ENCODE measurements at regions not wholly inside any gene's neighbourhood (a gene's known extent, or its start where the extent isn't known, plus 50 kb on each side); places are given as distances from the start of the nearest gene placed in this dataset.

- Histone ChIP-seq H3K9me3 (ENCODE audit: insufficient read depth, low read depth, low read length) (no peaks in the 10 kb centered on the region), H3K36me3 (ENCODE audit: insufficient read depth, low read length) (no peaks in the 10 kb centered on the region), H3K4me3 (ENCODE audit: low read length, poor library complexity, severe bottlenecking) (no peak overlapping the region), H3K4me2 (ENCODE audit: low read depth, low read length, poor library complexity, severe bottlenecking) (no peak overlapping the region), H3K4me1 (ENCODE audit: insufficient read depth, low read length, poor library complexity, severe bottlenecking) (no peaks in the 10 kb centered on the region), H3K9ac (ENCODE audit: low read depth, low read length, poor library complexity, severe bottlenecking) (no peak overlapping the region), H4K20me1 (ENCODE audit: insufficient read depth, low read length, poor library complexity, severe bottlenecking) (no peaks in the 10 kb centered on the region), H2AFZ (ENCODE audit: low read length) (no peak overlapping the region), H3F3A (ENCODE audit: low read depth) (no peaks in the 10 kb centered on the region), H3K27me3 (ENCODE audit: insufficient read depth, low read length, poor library complexity, severe bottlenecking) (no peaks in the 10 kb centered on the region), H3K79me2 (ENCODE audit: insufficient read depth, low read length) (no peaks in the 10 kb centered on the region), H3K9me2 (replicated peaks; ENCODE audit: low read depth, low read length) (no peaks in the 10 kb centered on the region)
- TF ChIP-seq EZH2phosphoT487 (IDR thresholded peaks at IDR 0.05; ENCODE audit: borderline replicate concordance) = no peak
- TF ChIP-seq, protein P1, sequence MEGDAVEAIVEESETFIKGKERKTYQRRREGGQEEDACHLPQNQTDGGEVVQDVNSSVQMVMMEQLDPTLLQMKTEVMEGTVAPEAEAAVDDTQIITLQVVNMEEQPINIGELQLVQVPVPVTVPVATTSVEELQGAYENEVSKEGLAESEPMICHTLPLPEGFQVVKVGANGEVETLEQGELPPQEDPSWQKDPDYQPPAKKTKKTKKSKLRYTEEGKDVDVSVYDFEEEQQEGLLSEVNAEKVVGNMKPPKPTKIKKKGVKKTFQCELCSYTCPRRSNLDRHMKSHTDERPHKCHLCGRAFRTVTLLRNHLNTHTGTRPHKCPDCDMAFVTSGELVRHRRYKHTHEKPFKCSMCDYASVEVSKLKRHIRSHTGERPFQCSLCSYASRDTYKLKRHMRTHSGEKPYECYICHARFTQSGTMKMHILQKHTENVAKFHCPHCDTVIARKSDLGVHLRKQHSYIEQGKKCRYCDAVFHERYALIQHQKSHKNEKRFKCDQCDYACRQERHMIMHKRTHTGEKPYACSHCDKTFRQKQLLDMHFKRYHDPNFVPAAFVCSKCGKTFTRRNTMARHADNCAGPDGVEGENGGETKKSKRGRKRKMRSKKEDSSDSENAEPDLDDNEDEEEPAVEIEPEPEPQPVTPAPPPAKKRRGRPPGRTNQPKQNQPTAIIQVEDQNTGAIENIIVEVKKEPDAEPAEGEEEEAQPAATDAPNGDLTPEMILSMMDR (conservative IDR thresholded peaks at IDR 0.05; ENCODE audit: low read length) = no peak
Measured at GRCh38 chr5:92371171-92371888, 988.2 kb upstream of the ARRDC3 start.

DNA sequence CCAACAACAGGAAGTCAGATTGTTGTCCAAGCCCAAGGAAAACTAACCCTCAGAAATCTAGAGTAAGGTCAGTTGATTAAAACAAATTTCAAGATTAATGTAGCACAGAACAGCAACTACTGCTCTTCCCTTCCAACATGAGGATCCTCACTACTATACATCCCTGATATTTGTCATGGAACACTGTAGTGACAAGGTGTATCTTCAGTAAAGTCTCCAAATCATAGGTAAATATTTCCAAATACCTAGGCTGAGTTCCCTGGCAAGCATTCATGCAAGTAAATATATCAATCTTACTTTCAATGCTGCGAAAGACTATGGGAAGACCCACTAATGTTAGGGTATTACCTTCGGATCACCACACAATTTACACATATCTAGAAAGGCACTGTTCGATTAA is 986.9 kb upstream of the ARRDC3 start:
- no peaks in the 10 kb centered on the region for H3K9me2 ChIP-seq (replicated peaks; ENCODE audit: low read depth, low read length)
- H4K20me1 ChIP-seq (ENCODE audit: insufficient read depth, low read length, poor library complexity, severe bottlenecking) = no peaks in the 10 kb centered on the region
- H3K4me3 ChIP-seq (ENCODE audit: low read length, poor library complexity, severe bottlenecking) = no peak overlapping the region
- no peaks in the 10 kb centered on the region for H3K79me2 ChIP-seq (ENCODE audit: insufficient read depth, low read length)
- no peak overlapping the region for H2AFZ ChIP-seq (ENCODE audit: low read length)
- H3K9ac ChIP-seq (ENCODE audit: low read depth, low read length, poor library complexity, severe bottlenecking) = no peak overlapping the region
- H3K27me3 ChIP-seq (ENCODE audit: insufficient read depth, low read length, poor library complexity, severe bottlenecking) = no peaks in the 10 kb centered on the region
- no peak overlapping the region for H3K4me2 ChIP-seq (ENCODE audit: low read depth, low read length, poor library complexity, severe bottlenecking)
- H3F3A ChIP-seq (ENCODE audit: low read depth) = no peaks in the 10 kb centered on the region
- no peaks in the 10 kb centered on the region for H3K4me1 ChIP-seq (ENCODE audit: insufficient read depth, low read length, poor library complexity, severe bottlenecking)
- no peaks in the 10 kb centered on the region for H3K36me3 ChIP-seq (ENCODE audit: insufficient read depth, low read length)
- no peaks in the 10 kb centered on the region for H3K9me3 ChIP-seq (ENCODE audit: insufficient read depth, low read depth, low read length)
- TF ChIP-seq EZH2phosphoT487 (IDR thresholded peaks at IDR 0.05; ENCODE audit: borderline replicate concordance) = no peak
- TF ChIP-seq, protein P1 (conservative IDR thresholded peaks at IDR 0.05; ENCODE audit: low read length) = no peak

DNA sequence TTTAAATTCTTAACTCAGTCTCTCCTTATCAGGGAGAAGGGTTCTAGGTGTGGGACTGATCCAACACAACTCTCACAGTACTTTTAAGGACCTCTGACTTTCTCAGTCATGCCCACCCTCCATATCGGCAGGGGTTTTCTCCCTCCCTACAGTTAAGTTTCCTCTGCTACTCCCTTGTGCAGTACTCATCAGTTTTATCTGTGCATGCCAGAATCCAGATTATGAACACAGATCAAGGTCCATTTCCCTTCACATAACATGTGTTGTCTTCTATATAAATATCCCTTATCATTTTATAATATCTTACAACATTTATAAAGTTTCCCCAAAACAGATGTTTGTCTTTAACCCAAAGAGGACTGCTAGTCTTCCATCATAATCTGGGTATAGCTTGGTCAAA is 986.5 kb upstream of the ARRDC3 start:
- H3K4me2 ChIP-seq (ENCODE audit: low read depth, low read length, poor library complexity, severe bottlenecking) = no peak overlapping the region
- no peaks in the 10 kb centered on the region for H3K9me2 ChIP-seq (replicated peaks; ENCODE audit: low read depth, low read length)
- H4K20me1 ChIP-seq (ENCODE audit: insufficient read depth, low read length, poor library complexity, severe bottlenecking) = no peaks in the 10 kb centered on the region
- no peaks in the 10 kb centered on the region for H3K79me2 ChIP-seq (ENCODE audit: insufficient read depth, low read length)
- H3K4me1 ChIP-seq (ENCODE audit: insufficient read depth, low read length, poor library complexity, severe bottlenecking) = no peaks in the 10 kb centered on the region
- H3K4me3 ChIP-seq (ENCODE audit: low read length, poor library complexity, severe bottlenecking) = no peak overlapping the region
- TF ChIP-seq, protein P1 (conservative IDR thresholded peaks at IDR 0.05; ENCODE audit: low read length) = no peak
- TF ChIP-seq EZH2phosphoT487 (IDR thresholded peaks at IDR 0.05; ENCODE audit: borderline replicate concordance) = no peak
- H3F3A ChIP-seq (ENCODE audit: low read depth) = no peaks in the 10 kb centered on the region
- H3K9ac ChIP-seq (ENCODE audit: low read depth, low read length, poor library complexity, severe bottlenecking) = no peak overlapping the region
- H3K9me3 ChIP-seq (ENCODE audit: insufficient read depth, low read depth, low read length) = no peaks in the 10 kb centered on the region
- H3K27me3 ChIP-seq (ENCODE audit: insufficient read depth, low read length, poor library complexity, severe bottlenecking) = no peaks in the 10 kb centered on the region
- H2AFZ ChIP-seq (ENCODE audit: low read length) = no peak overlapping the region
- H3K36me3 ChIP-seq (ENCODE audit: insufficient read depth, low read length) = no peaks in the 10 kb centered on the region

Data from Loucy (cell line).